GM23338 (cell line): ENCODE measurements at regions not wholly inside any gene's neighbourhood (a gene's known extent, or its start where the extent isn't known, plus 50 kb on each side); places are given as distances from the start of the nearest gene placed in this dataset.

Experiments
- ATAC-seq: fragments of 200-7000 bp; cut with Tn5 transposase; 3 replicates; pipeline ENCODE4 v1.9.1; 2020
- DNase-seq: peaks from one replicate; pipeline ENCODE4 v3.0.0-alpha.2; 2015; ENCODE audit warnings: low spot score
- H2AFZ ChIP-seq: fragments of 200-600 bp; sonication (generic); 2 replicates; pipeline ENCODE4 v1.8.0; 2016; ENCODE audit warnings: antibody characterized with exemption, mild to moderate bottlenecking, moderate library complexity
- H3F3A ChIP-seq: fragments of 200-600 bp; sonication (generic); replicated peaks from 2 replicates; pipeline ENCODE4 v1.8.0; 2017; ENCODE audit warnings: antibody characterized with exemption, mixed run types, low read depth
- H3K27ac ChIP-seq: fragments of 200-600 bp; sonication (generic); 2 replicates; pipeline ENCODE4 v1.6.1; 2016; ENCODE audit warnings: low read depth
- H3K27me3 ChIP-seq: fragments of 200-600 bp; sonication (generic); 2 replicates; pipeline ENCODE4 v1.8.0; 2016; ENCODE audit warnings: mild to moderate bottlenecking, mixed run types, moderate library complexity; ENCODE audit not compliant: insufficient read depth
- H3K36me3 ChIP-seq: fragments of 200-600 bp; sonication (generic); 2 replicates; pipeline ENCODE4 v1.8.0; 2016; ENCODE audit warnings: mild to moderate bottlenecking; ENCODE audit not compliant: insufficient read depth
- H3K4me1 ChIP-seq: fragments of 200-600 bp; sonication (generic); 2 replicates; pipeline ENCODE4 v1.8.0; 2016; ENCODE audit warnings: mild to moderate bottlenecking, moderate library complexity; ENCODE audit not compliant: insufficient read depth
- H3K4me2 ChIP-seq: fragments of 200-600 bp; sonication (generic); 2 replicates; pipeline ENCODE4 v1.7.1; 2017; ENCODE audit warnings: mixed run types
- H3K4me3 ChIP-seq: fragments of 200-600 bp; sonication (generic); 2 replicates; pipeline ENCODE4 v1.6.1; 2016; ENCODE audit warnings: mixed run types
- H3K79me2 ChIP-seq: fragments of 200-600 bp; sonication (generic); replicated peaks from 2 replicates; pipeline ENCODE4 v1.8.0; 2017; ENCODE audit warnings: mild to moderate bottlenecking; ENCODE audit not compliant: insufficient read depth
- H3K9me2 ChIP-seq: fragments of 200-600 bp; sonication (generic); 2 replicates; pipeline ENCODE4 v1.8.0; 2017; ENCODE audit not compliant: insufficient read depth
- H4K20me1 ChIP-seq: fragments of 200-600 bp; sonication (generic); replicated peaks from 2 replicates; pipeline ENCODE4 v1.8.0; 2017; ENCODE audit warnings: mild to moderate bottlenecking; ENCODE audit not compliant: insufficient read depth
- H3K27ac Mint-ChIP-seq: 2 replicates; pipeline ENCODE4 v1.8.0; 2020; ENCODE audit warnings: inconsistent platforms, mild to moderate bottlenecking, moderate library complexity, mixed read lengths
- H3K27me3 Mint-ChIP-seq: 3 replicates; pipeline ENCODE4 v1.8.0; 2022; ENCODE audit warnings: low read depth, mild to moderate bottlenecking, moderate library complexity, mixed read lengths, inconsistent platforms; ENCODE audit not compliant: insufficient read depth, poor library complexity
- H3K36me3 Mint-ChIP-seq: 3 replicates; pipeline ENCODE4 v1.8.0; 2021; ENCODE audit warnings: low read depth, mild to moderate bottlenecking, inconsistent platforms, moderate library complexity, mixed read lengths
- H3K4me1 Mint-ChIP-seq: 3 replicates; pipeline ENCODE4 v1.8.0; 2020; ENCODE audit warnings: mild to moderate bottlenecking, inconsistent platforms, mixed read lengths
- H3K4me3 Mint-ChIP-seq: 3 replicates; pipeline ENCODE4 v1.8.0; 2021; ENCODE audit warnings: moderate library complexity, mild to moderate bottlenecking, inconsistent platforms, mixed read lengths
- H3K9me3 Mint-ChIP-seq: 3 replicates; pipeline ENCODE4 v1.8.0; 2020; ENCODE audit warnings: moderate library complexity, mild to moderate bottlenecking, inconsistent platforms, mixed read lengths
- CREB1 ChIP-seq: fragments of 250-450 bp; sonication (Bioruptor Pico); IDR thresholded peaks from 2 replicates; pipeline ENCODE4 v1.5.0; 2020; ENCODE audit warnings: low read depth, mild to moderate bottlenecking, moderate library complexity
- EZH2 ChIP-seq: fragments of 200-600 bp; sonication (generic); IDR thresholded peaks from one replicate; pipeline ENCODE4 v1.8.0; 2017; ENCODE audit warnings: antibody characterized with exemption, mild to moderate bottlenecking, low read depth; ENCODE audit not compliant: unreplicated experiment
- JUNB ChIP-seq: IDR thresholded peaks from one replicate; pipeline ENCODE4 v1.6.1; 2016; ENCODE audit warnings: antibody characterized with exemption; ENCODE audit not compliant: unreplicated experiment
- STAT1 ChIP-seq: IDR thresholded peaks from one replicate; pipeline ENCODE4 v1.6.1; 2016; ENCODE audit warnings: antibody characterized with exemption; ENCODE audit not compliant: unreplicated experiment
- ZNF114 ChIP-seq: fragments of 250-450 bp; sonication (Bioruptor Pico); IDR thresholded peaks from 2 replicates; pipeline ENCODE4 v1.5.0; 2020; ENCODE audit warnings: mild to moderate bottlenecking, moderate library complexity
- ZNF331 ChIP-seq: fragments of 250-450 bp; sonication (Bioruptor Pico); IDR thresholded peaks from 2 replicates; pipeline ENCODE4 v1.5.0; 2020; ENCODE audit warnings: low read depth, mild to moderate bottlenecking, moderate library complexity
- TF ChIP-seq, protein P1 (sequence below): IDR thresholded peaks from 2 replicates; pipeline ENCODE4 v1.6.1; 2016; ENCODE audit warnings: antibody characterized with exemption
- TF ChIP-seq, protein P2 (sequence below), 2 experiments: fragments of 200-600 bp in 1 of 2; sonication (generic) in 1 of 2; conservative IDR thresholded peaks; 2 replicates each; pipeline versions ENCODE4 v1.5.1 to v1.6.1; 2016 to 2017; ENCODE audit warnings: antibody characterized with exemption in 2 of 2, low read depth in 2 of 2, mild to moderate bottlenecking in 2 of 2, moderate library complexity in 1 of 2
- TF ChIP-seq, protein P3 (sequence below): fragments of 250-450 bp; sonication (Bioruptor Pico); IDR thresholded peaks from 2 replicates; pipeline ENCODE4 v1.5.0; 2020; ENCODE audit warnings: mild to moderate bottlenecking, moderate library complexity

DNA sequence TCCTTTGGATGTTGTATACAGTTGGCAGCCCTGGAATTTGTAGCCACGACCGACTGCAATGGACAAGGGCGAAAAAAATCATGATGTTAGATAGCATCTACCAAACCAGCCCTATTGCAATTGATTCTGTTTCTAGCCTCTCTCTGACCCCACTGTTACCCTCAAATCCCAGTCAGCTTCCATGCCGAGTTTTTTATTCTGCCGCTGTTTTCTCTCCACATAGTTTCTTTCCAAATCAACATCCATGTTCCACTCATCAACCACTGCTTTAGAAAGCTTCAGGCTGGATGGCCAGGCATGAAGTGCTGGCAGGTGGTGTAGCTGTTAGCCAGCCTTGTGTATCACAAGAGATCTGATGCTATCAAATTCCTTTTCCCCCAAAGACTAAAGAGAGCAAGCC, 272.8 kb downstream of the FIGN start (continued):
- TF ChIP-seq, protein P1, sequence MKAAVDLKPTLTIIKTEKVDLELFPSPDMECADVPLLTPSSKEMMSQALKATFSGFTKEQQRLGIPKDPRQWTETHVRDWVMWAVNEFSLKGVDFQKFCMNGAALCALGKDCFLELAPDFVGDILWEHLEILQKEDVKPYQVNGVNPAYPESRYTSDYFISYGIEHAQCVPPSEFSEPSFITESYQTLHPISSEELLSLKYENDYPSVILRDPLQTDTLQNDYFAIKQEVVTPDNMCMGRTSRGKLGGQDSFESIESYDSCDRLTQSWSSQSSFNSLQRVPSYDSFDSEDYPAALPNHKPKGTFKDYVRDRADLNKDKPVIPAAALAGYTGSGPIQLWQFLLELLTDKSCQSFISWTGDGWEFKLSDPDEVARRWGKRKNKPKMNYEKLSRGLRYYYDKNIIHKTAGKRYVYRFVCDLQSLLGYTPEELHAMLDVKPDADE: no peak
- no peak for TF ChIP-seq JUNB

DNA sequence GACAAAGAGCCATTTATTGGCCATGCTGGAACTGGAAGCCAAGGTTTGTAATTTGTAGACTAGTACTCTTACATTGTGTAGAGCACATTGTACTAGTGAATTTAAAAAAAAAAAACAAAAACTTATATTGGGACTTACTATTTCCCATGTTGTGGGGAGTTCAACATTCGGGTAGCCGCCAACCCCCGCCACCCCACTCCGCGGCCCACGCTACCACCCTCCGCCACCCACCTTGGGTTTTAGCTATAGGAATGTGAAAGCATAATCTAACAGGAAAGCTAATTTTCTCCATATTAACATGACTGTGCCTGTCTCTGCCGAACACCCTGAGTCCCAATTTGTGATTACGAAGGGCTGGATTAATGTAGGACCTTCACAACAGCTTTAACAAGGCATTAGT, 275.8 kb downstream of the FIGN start:
- Histone ChIP-seq H3K27ac (no peak overlapping the region), H3K27me3 (no peaks in the 10 kb centered on the region), H3K9me2 (no peaks in the 10 kb centered on the region), H3K79me2 (no peaks in the 10 kb centered on the region), H3F3A (no peaks in the 10 kb centered on the region), H2AFZ (peak overlapping the region; percentile 40; the same call in 1 of the 2 replicates), H3K4me2 (no peak overlapping the region), H4K20me1 (no peaks in the 10 kb centered on the region), H3K4me3 (no peak overlapping the region), H3K36me3 (no peaks in the 10 kb centered on the region), H3K4me1 (no peaks in the 10 kb centered on the region)
- H3K4me3 Mint-ChIP-seq: no peak overlapping the region
- H3K9me3 Mint-ChIP-seq: no peaks in the 10 kb centered on the region
- H3K27me3 Mint-ChIP-seq: peaks cover 4% of the 10 kb centered on the region
- peaks cover 4% of the 10 kb centered on the region; the same call in 2 of the 3 replicates for H3K4me1 Mint-ChIP-seq
- no peak for DNase-seq
- no peaks in the 10 kb centered on the region for H3K36me3 Mint-ChIP-seq
- ATAC-seq: no peak
- H3K27ac Mint-ChIP-seq: no peak overlapping the region
- TF ChIP-seq JUNB: no peak
- TF ChIP-seq, protein P2, sequence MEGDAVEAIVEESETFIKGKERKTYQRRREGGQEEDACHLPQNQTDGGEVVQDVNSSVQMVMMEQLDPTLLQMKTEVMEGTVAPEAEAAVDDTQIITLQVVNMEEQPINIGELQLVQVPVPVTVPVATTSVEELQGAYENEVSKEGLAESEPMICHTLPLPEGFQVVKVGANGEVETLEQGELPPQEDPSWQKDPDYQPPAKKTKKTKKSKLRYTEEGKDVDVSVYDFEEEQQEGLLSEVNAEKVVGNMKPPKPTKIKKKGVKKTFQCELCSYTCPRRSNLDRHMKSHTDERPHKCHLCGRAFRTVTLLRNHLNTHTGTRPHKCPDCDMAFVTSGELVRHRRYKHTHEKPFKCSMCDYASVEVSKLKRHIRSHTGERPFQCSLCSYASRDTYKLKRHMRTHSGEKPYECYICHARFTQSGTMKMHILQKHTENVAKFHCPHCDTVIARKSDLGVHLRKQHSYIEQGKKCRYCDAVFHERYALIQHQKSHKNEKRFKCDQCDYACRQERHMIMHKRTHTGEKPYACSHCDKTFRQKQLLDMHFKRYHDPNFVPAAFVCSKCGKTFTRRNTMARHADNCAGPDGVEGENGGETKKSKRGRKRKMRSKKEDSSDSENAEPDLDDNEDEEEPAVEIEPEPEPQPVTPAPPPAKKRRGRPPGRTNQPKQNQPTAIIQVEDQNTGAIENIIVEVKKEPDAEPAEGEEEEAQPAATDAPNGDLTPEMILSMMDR (conservative IDR thresholded peaks at IDR 0.05; ENCODE audit: low read depth in 2 of 2): no peak
- TF ChIP-seq STAT1: no peak
- no peak for TF ChIP-seq ZNF331 (CRISPR knock-in tag)
- TF ChIP-seq, protein P3, sequence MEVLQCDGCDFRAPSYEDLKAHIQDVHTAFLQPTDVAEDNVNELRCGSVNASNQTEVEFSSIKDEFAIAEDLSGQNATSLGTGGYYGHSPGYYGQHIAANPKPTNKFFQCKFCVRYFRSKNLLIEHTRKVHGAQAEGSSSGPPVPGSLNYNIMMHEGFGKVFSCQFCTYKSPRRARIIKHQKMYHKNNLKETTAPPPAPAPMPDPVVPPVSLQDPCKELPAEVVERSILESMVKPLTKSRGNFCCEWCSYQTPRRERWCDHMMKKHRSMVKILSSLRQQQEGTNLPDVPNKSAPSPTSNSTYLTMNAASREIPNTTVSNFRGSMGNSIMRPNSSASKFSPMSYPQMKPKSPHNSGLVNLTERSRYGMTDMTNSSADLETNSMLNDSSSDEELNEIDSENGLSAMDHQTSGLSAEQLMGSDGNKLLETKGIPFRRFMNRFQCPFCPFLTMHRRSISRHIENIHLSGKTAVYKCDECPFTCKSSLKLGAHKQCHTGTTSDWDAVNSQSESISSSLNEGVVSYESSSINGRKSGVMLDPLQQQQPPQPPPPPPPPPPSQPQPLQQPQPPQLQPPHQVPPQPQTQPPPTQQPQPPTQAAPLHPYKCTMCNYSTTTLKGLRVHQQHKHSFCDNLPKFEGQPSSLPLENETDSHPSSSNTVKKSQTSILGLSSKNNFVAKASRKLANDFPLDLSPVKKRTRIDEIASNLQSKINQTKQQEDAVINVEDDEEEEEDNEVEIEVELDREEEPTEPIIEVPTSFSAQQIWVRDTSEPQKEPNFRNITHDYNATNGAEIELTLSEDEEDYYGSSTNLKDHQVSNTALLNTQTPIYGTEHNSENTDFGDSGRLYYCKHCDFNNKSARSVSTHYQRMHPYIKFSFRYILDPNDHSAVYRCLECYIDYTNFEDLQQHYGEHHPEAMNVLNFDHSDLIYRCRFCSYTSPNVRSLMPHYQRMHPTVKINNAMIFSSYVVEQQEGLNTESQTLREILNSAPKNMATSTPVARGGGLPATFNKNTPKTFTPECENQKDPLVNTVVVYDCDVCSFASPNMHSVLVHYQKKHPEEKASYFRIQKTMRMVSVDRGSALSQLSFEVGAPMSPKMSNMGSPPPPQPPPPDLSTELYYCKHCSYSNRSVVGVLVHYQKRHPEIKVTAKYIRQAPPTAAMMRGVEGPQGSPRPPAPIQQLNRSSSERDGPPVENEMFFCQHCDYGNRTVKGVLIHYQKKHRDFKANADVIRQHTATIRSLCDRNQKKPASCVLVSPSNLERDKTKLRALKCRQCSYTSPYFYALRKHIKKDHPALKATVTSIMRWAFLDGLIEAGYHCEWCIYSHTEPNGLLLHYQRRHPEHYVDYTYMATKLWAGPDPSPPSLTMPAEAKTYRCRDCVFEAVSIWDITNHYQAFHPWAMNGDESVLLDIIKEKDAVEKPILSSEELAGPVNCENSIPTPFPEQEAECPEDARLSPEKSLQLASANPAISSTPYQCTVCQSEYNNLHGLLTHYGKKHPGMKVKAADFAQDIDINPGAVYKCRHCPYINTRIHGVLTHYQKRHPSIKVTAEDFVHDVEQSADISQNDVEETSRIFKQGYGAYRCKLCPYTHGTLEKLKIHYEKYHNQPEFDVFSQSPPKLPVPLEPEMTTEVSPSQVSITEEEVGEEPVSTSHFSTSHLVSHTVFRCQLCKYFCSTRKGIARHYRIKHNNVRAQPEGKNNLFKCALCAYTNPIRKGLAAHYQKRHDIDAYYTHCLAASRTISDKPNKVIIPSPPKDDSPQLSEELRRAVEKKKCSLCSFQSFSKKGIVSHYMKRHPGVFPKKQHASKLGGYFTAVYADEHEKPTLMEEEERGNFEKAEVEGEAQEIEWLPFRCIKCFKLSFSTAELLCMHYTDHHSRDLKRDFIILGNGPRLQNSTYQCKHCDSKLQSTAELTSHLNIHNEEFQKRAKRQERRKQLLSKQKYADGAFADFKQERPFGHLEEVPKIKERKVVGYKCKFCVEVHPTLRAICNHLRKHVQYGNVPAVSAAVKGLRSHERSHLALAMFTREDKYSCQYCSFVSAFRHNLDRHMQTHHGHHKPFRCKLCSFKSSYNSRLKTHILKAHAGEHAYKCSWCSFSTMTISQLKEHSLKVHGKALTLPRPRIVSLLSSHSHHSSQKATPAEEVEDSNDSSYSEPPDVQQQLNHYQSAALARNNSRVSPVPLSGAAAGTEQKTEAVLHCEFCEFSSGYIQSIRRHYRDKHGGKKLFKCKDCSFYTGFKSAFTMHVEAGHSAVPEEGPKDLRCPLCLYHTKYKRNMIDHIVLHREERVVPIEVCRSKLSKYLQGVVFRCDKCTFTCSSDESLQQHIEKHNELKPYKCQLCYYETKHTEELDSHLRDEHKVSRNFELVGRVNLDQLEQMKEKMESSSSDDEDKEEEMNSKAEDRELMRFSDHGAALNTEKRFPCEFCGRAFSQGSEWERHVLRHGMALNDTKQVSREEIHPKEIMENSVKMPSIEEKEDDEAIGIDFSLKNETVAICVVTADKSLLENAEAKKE (CRISPR knock-in tag): no peak
- TF ChIP-seq EZH2: no peak
- TF ChIP-seq, protein P1: no peak
- no peak for TF ChIP-seq CREB1
- no peak for TF ChIP-seq ZNF114 (CRISPR knock-in tag)
